ENCODE measurements at regions not wholly inside any gene's neighbourhood (a gene's known extent, or its start where the extent isn't known, plus 50 kb on each side); places are given as distances from the start of the nearest gene placed in this dataset.

DNA sequence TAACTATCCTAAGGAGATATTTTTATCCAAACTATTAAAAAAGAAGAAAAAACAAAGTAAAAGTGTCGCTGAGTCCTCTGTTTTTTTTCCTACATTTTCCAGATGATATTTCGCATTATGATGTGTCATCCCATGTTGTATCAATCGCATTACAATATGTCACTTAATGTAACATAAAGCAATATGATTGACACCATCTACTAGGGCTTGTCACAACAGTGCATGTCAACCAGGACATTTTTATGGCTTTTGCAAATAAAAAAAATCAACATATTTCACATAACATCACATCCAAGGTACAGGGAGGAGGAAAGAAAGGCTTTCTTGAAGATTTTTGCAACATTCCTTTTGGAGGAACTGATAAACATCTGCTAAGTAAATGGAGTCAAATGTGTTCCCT, 308.9 kb downstream of the ETAA1 start:
- no peak overlapping the region for H3K27ac ChIP-seq (ENCODE audit: low read depth in 1 of 2, low read length in 2 of 2)
- 88% methylated on average over 3 of the region's 3 CpGs for WGBS
- no peaks in the 10 kb centered on the region for H3K9me3 ChIP-seq (ENCODE audit: control insufficient read depth in 4 of 4, low read length in 3 of 4)
- DNase-seq (ENCODE audit: low spot score), result no peak
- H3K36me3 ChIP-seq (ENCODE audit: control insufficient read depth in 4 of 4, insufficient read depth in 3 of 4, low read depth in 1 of 4, low read length in 3 of 4), result no peaks in the 10 kb centered on the region
- no peaks in the 10 kb centered on the region for H3K4me1 ChIP-seq (ENCODE audit: control insufficient read depth in 4 of 4, insufficient read depth in 4 of 4, low read length in 3 of 4)
- peaks cover 0 to 2% (median 0%) of the 10 kb centered on the region in 4 donors for H3K27me3 ChIP-seq (ENCODE audit: control insufficient read depth in 4 of 4, insufficient read depth in 4 of 4, low read length in 3 of 4)
- H3K9ac ChIP-seq (ENCODE audit: low read depth in 1 of 2, low read length in 2 of 2), result no peak overlapping the region
- no peak for TF ChIP-seq RAD21 (IDR thresholded peaks at IDR 0.05)
- no peak overlapping the region for H3K4me3 ChIP-seq (ENCODE audit: low read depth in 1 of 3, low read length in 3 of 3)

DNA sequence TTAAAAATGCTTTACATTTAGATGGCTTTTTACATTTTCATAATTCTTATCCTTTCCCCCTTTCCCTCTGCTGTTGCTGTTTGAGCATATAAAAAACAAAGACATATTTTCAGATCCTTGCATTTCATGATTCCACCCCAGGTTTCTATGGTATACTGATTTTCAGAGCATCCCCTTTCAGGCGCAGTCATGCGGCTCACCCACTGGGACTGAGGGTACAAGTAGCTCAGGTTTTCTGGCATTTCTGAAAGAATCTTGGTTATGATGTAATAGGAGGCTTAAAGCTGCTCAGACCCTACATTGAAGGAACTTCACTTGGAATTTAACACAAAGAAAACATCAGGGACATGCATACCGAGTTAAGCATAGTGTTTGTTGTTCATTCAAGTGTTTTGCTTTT, 310.8 kb downstream of the ETAA1 start:
- WGBS, result 89% methylated on average over 3 of the region's 3 CpGs
- TF ChIP-seq EGR1 (IDR thresholded peaks at IDR 0.05; ENCODE audit: low read depth in 2 of 2), result no peak
- no peak for TF ChIP-seq YY1 (IDR thresholded peaks at IDR 0.05)
- TF ChIP-seq, protein P1, sequence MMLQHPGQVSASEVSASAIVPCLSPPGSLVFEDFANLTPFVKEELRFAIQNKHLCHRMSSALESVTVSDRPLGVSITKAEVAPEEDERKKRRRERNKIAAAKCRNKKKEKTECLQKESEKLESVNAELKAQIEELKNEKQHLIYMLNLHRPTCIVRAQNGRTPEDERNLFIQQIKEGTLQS (IDR thresholded peaks at IDR 0.05), result no peak
- no peak for TF ChIP-seq JUND (IDR thresholded peaks at IDR 0.05)
- TF ChIP-seq, protein P2, sequence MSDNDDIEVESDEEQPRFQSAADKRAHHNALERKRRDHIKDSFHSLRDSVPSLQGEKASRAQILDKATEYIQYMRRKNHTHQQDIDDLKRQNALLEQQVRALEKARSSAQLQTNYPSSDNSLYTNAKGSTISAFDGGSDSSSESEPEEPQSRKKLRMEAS (IDR thresholded peaks at IDR 0.05), result no peak
- no peak for TF ChIP-seq TAF1 (conservative IDR thresholded peaks at IDR 0.05)
- TF ChIP-seq, protein P3, sequence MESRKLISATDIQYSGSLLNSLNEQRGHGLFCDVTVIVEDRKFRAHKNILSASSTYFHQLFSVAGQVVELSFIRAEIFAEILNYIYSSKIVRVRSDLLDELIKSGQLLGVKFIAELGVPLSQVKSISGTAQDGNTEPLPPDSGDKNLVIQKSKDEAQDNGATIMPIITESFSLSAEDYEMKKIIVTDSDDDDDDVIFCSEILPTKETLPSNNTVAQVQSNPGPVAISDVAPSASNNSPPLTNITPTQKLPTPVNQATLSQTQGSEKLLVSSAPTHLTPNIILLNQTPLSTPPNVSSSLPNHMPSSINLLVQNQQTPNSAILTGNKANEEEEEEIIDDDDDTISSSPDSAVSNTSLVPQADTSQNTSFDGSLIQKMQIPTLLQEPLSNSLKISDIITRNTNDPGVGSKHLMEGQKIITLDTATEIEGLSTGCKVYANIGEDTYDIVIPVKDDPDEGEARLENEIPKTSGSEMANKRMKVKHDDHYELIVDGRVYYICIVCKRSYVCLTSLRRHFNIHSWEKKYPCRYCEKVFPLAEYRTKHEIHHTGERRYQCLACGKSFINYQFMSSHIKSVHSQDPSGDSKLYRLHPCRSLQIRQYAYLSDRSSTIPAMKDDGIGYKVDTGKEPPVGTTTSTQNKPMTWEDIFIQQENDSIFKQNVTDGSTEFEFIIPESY (IDR thresholded peaks at IDR 0.05), result no peak
- TF ChIP-seq FOXA1 (IDR thresholded peaks at IDR 0.05), result no peak
- TF ChIP-seq, protein P4, sequence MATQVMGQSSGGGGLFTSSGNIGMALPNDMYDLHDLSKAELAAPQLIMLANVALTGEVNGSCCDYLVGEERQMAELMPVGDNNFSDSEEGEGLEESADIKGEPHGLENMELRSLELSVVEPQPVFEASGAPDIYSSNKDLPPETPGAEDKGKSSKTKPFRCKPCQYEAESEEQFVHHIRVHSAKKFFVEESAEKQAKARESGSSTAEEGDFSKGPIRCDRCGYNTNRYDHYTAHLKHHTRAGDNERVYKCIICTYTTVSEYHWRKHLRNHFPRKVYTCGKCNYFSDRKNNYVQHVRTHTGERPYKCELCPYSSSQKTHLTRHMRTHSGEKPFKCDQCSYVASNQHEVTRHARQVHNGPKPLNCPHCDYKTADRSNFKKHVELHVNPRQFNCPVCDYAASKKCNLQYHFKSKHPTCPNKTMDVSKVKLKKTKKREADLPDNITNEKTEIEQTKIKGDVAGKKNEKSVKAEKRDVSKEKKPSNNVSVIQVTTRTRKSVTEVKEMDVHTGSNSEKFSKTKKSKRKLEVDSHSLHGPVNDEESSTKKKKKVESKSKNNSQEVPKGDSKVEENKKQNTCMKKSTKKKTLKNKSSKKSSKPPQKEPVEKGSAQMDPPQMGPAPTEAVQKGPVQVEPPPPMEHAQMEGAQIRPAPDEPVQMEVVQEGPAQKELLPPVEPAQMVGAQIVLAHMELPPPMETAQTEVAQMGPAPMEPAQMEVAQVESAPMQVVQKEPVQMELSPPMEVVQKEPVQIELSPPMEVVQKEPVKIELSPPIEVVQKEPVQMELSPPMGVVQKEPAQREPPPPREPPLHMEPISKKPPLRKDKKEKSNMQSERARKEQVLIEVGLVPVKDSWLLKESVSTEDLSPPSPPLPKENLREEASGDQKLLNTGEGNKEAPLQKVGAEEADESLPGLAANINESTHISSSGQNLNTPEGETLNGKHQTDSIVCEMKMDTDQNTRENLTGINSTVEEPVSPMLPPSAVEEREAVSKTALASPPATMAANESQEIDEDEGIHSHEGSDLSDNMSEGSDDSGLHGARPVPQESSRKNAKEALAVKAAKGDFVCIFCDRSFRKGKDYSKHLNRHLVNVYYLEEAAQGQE (IDR thresholded peaks at IDR 0.05), result no peak
- no peak for TF ChIP-seq NR2F2 (IDR thresholded peaks at IDR 0.05)
- TF ChIP-seq HNF4A (conservative IDR thresholded peaks at IDR 0.05), result no peak
- TF ChIP-seq SP1 (IDR thresholded peaks at IDR 0.05), result no peak
- TF ChIP-seq FOXA2 (IDR thresholded peaks at IDR 0.05), result no peak
- TF ChIP-seq HNF4G (IDR thresholded peaks at IDR 0.05), result no peak
- no peak for TF ChIP-seq RXRA (IDR thresholded peaks at IDR 0.05)
- TF ChIP-seq, protein P5, sequence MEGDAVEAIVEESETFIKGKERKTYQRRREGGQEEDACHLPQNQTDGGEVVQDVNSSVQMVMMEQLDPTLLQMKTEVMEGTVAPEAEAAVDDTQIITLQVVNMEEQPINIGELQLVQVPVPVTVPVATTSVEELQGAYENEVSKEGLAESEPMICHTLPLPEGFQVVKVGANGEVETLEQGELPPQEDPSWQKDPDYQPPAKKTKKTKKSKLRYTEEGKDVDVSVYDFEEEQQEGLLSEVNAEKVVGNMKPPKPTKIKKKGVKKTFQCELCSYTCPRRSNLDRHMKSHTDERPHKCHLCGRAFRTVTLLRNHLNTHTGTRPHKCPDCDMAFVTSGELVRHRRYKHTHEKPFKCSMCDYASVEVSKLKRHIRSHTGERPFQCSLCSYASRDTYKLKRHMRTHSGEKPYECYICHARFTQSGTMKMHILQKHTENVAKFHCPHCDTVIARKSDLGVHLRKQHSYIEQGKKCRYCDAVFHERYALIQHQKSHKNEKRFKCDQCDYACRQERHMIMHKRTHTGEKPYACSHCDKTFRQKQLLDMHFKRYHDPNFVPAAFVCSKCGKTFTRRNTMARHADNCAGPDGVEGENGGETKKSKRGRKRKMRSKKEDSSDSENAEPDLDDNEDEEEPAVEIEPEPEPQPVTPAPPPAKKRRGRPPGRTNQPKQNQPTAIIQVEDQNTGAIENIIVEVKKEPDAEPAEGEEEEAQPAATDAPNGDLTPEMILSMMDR (IDR thresholded peaks at IDR 0.05; ENCODE audit: low read depth, low read length, missing input control), result no peak
- no peak for TF ChIP-seq GABPA (IDR thresholded peaks at IDR 0.05 in 1 of 2, conservative IDR thresholded peaks at IDR 0.05 in 1 of 2)
- no peak for DNase-seq (ENCODE audit: low spot score)
- no peak overlapping the region for H3K4me3 ChIP-seq (ENCODE audit: low read depth in 1 of 3, low read length in 3 of 3)
- no peaks in the 10 kb centered on the region for H3K36me3 ChIP-seq (ENCODE audit: control insufficient read depth in 4 of 4, insufficient read depth in 3 of 4, low read depth in 1 of 4, low read length in 3 of 4)
- no peaks in the 10 kb centered on the region for H3K4me1 ChIP-seq (ENCODE audit: control insufficient read depth in 4 of 4, insufficient read depth in 4 of 4, low read length in 3 of 4)
- H3K9ac ChIP-seq (ENCODE audit: low read depth in 1 of 2, low read length in 2 of 2), result no peak overlapping the region
- H3K27me3 ChIP-seq (ENCODE audit: control insufficient read depth in 4 of 4, insufficient read depth in 4 of 4, low read length in 3 of 4), result peaks cover 0 to 2% (median 0%) of the 10 kb centered on the region in 4 donors
- no peak overlapping the region for H3K27ac ChIP-seq (ENCODE audit: low read depth in 1 of 2, low read length in 2 of 2)
- no peaks in the 10 kb centered on the region for H3K9me3 ChIP-seq (ENCODE audit: control insufficient read depth in 4 of 4, low read length in 3 of 4)
